ENCODE measurements at regions not wholly inside any gene's neighbourhood (a gene's known extent, or its start where the extent isn't known, plus 50 kb on each side); places are given as distances from the start of the nearest gene placed in this dataset.

GRCh38 chr3:194240766-194241165 is 104.8 kb downstream of the HES1 start:
- Histone ChIP-seq H3K36me3 (no peaks in the 10 kb centered on the region), H3K27ac (no peak overlapping the region), H3K27me3 (no peaks in the 10 kb centered on the region), H3K9me3 (no peaks in the 10 kb centered on the region), H3K4me1 (no peaks in the 10 kb centered on the region), H3K4me3 (no peak overlapping the region)
- no peak for TF ChIP-seq POLR2AphosphoS5 (IDR thresholded peaks at IDR 0.05)
- intact Hi-C loops (cut with DNase I; ENCODE audit: low total_unique reads): no loop called here
- DNase-seq (ENCODE audit: low spot score in 2 of 2): no peak

- Histone ChIP-seq H3K9me3 (no peaks in the 10 kb centered on the region), H3K4me1 (no peaks in the 10 kb centered on the region), H3K27me3 (no peaks in the 10 kb centered on the region), H3K36me3 (no peaks in the 10 kb centered on the region), H3K27ac (no peak overlapping the region), H3K4me3 (no peak overlapping the region)
- no peak for DNase-seq (ENCODE audit: low spot score in 2 of 2)
- intact Hi-C loops (cut with DNase I; ENCODE audit: low total_unique reads): no loop called here
- no peak for TF ChIP-seq CTCF (IDR thresholded peaks at IDR 0.05)
- TF ChIP-seq POLR2A (IDR thresholded peaks at IDR 0.05): no peak
- no peak for TF ChIP-seq POLR2AphosphoS5 (IDR thresholded peaks at IDR 0.05)
Measured at GRCh38 chr3:194243172-194243837, 107.4 kb downstream of the HES1 start.

- Histone ChIP-seq H3K27me3 (no peaks in the 10 kb centered on the region), H3K9me3 (no peaks in the 10 kb centered on the region), H3K27ac (no peak overlapping the region), H3K4me1 (no peaks in the 10 kb centered on the region), H3K4me3 (no peak overlapping the region), H3K36me3 (no peaks in the 10 kb centered on the region)
- DNase-seq (ENCODE audit: low spot score in 2 of 2): no peak
- intact Hi-C loops (cut with DNase I; ENCODE audit: low total_unique reads): no loop called here
- TF ChIP-seq POLR2AphosphoS5 (IDR thresholded peaks at IDR 0.05): no peak
- no peak for TF ChIP-seq CTCF (IDR thresholded peaks at IDR 0.05)
- no peak for TF ChIP-seq POLR2A (IDR thresholded peaks at IDR 0.05)
Measured at GRCh38 chr3:194244167-194244566, 107.0 kb downstream of the CPN2 start.

DNA sequence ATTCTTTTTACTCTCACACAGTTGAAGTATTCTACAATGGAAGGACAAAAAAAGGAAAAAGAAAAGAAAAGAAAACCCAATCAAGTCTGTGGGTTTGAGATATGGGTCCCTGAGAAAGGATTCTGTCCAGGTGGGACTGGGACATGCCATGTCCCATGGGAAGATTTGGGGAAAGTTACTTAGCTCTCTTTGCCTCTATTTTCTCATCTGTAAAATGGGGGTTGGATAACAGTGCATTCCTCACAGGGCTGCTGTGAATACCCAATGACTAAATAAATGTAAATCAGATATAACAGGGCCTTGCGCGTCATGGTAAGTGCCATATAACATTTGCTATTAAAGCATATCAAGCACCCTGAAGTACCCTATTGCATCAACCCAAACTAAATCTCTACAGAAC is 105.7 kb downstream of the CPN2 start:
- Histone ChIP-seq H3K4me3 (no peak overlapping the region), H3K9me3 (no peaks in the 10 kb centered on the region), H3K36me3 (no peaks in the 10 kb centered on the region), H3K4me1 (no peaks in the 10 kb centered on the region), H3K27ac (no peak overlapping the region), H3K27me3 (no peaks in the 10 kb centered on the region)
- intact Hi-C loops (cut with DNase I; ENCODE audit: low total_unique reads): no loop called here
- no peak for TF ChIP-seq CTCF (IDR thresholded peaks at IDR 0.05)
- no peak for TF ChIP-seq POLR2AphosphoS5 (IDR thresholded peaks at IDR 0.05)
- no peak for TF ChIP-seq POLR2A (IDR thresholded peaks at IDR 0.05)
- DNase-seq (ENCODE audit: low spot score in 2 of 2): no peak

- H3K9me3 ChIP-seq: no peaks in the 10 kb centered on the region
- no peaks in the 10 kb centered on the region for H3K36me3 ChIP-seq
- no peak overlapping the region for H3K27ac ChIP-seq
- H3K4me3 ChIP-seq: no peak overlapping the region
- intact Hi-C loops (cut with DNase I; ENCODE audit: low total_unique reads): no loop called here
- no peaks in the 10 kb centered on the region for H3K27me3 ChIP-seq
- no peak for DNase-seq (ENCODE audit: low spot score in 2 of 2)
- no peaks in the 10 kb centered on the region for H3K4me1 ChIP-seq
- TF ChIP-seq POLR2A (IDR thresholded peaks at IDR 0.05) (no peak), POLR2AphosphoS5 (IDR thresholded peaks at IDR 0.05) (no peak), CTCF (IDR thresholded peaks at IDR 0.05) (no peak)
Measured at GRCh38 chr3:194245975-194246561, 105.1 kb downstream of the CPN2 start.

All from breast epithelium (tissue), 4 donors.